Activated CD4-positive, alpha-beta T cell treated with anti-CD3 and anti-CD28 coated beads for 36 hours (primary cell): ENCODE measurements at regions not wholly inside any gene's neighbourhood (a gene's known extent, or its start where the extent isn't known, plus 50 kb on each side); places are given as distances from the start of the nearest gene placed in this dataset.

Experiments
- ATAC-seq: fragments of 200-7000 bp; cut with Tn5 transposase; one replicate; pipeline ENCODE4 v1.10.0; 2021; ENCODE audit warnings: mild to moderate bottlenecking, moderate library complexity
- CTCF ChIA-PET: fragments of 350-600 bp; sonication (Branson Sonifier 250); formaldehyde crosslinking; loops from one replicate; lab custom pipeline; 2021; ENCODE audit warnings: antibody characterized with exemption; lab: Charles Lee
- POLR2A ChIA-PET: fragments of 350-600 bp; sonication (Branson Sonifier 250); formaldehyde crosslinking; loops from one replicate; lab custom pipeline; 2021; ENCODE audit warnings: antibody characterized with exemption, inconsistent platforms; lab: Charles Lee
- DNase-seq: peaks from one replicate; pipeline ENCODE4 v3.0.0-alpha.2; 2020
- H3K27ac Mint-ChIP-seq: one replicate; pipeline ENCODE4 v1.8.0; 2021; ENCODE audit warnings: mixed read lengths
- H3K27me3 Mint-ChIP-seq: one replicate; pipeline ENCODE4 v1.8.0; 2021; ENCODE audit warnings: mixed read lengths
- H3K36me3 Mint-ChIP-seq: one replicate; pipeline ENCODE4 v1.8.0; 2021; ENCODE audit warnings: low read depth, mixed read lengths
- H3K4me1 Mint-ChIP-seq: one replicate; pipeline ENCODE4 v1.8.0; 2021; ENCODE audit warnings: mixed read lengths
- H3K4me3 Mint-ChIP-seq: one replicate; pipeline ENCODE4 v1.8.0; 2021; ENCODE audit warnings: mild to moderate bottlenecking, moderate library complexity, mixed read lengths
- H3K9me3 Mint-ChIP-seq: one replicate; pipeline ENCODE4 v1.8.0; 2021; ENCODE audit warnings: low read depth, mixed read lengths
- intact Hi-C, 2 experiments: fragments of 100-400 bp; cut with DNase I in 1 of 2; cut with micrococcal nuclease in 1 of 2; formaldehyde crosslinking; loops; one replicate each; pipeline versions ENCODE4 v1.14.2 to v1.15.1; 2022 to 2024; cut with DNase I, micrococcal nuclease

GRCh38 chr11:112718483-112718882 lies 242.7 kb upstream of the NCAM1 start:
- POLR2A ChIA-PET: no interaction called here
- H3K36me3 Mint-ChIP-seq: no peaks in the 10 kb centered on the region
- ATAC-seq (no peak), DNase-seq (no peak)
- intact Hi-C loops: loop anchor here in 1 of 2 experiments (10.0 kb wide), 1 partner anchor 56 kb away; no protein-coding TSS in a partner anchor
- H3K27me3 Mint-ChIP-seq: peaks cover 26% of the 10 kb centered on the region
- H3K4me3 Mint-ChIP-seq: no peak overlapping the region
- no peaks in the 10 kb centered on the region for H3K4me1 Mint-ChIP-seq
- CTCF ChIA-PET: no interaction called here
- no peaks in the 10 kb centered on the region for H3K9me3 Mint-ChIP-seq
- no peak overlapping the region for H3K27ac Mint-ChIP-seq

DNA sequence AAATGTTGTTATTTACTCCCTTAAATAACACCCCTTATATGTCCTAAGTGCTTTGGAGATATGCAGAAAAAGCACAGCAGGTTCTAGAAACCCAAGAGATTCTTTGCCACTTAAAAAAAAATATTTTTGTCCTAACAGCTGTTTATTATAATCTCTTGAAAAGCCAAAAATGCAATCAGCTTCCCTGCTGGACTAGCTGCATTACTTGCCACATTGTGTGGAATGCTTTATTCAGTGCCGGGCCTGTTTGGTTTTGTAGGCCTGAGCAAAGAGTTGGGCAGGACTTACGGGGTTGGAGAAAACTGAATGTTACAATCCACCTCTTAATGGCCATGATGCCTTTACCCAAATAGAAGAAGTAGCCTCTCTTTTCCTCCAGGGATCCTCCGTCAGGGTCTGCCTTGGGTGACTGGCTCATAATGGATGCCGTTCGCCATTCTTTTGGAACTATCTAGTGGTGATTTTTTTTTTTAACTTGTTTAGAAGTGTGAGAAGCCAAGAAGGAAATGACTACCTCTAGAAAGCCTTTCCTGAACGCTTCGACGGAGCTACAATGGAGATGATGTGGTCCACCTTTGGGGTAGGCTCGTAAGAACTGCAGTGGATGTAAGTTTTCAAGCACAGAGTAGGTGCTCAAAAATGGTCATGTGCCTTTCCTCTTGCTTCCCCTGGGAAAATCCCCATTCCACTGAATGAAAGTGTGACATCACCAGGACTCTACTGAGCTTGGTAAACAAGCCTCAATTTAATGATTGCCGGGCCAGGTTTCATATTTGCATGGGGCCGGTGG lies 241.3 kb upstream of the NCAM1 start:
- Mint-ChIP-seq H3K27me3 (peaks cover 19% of the 10 kb centered on the region), H3K4me3 (no peak overlapping the region), H3K4me1 (no peaks in the 10 kb centered on the region), H3K27ac (no peak overlapping the region), H3K36me3 (no peaks in the 10 kb centered on the region), H3K9me3 (no peaks in the 10 kb centered on the region)
- ATAC-seq (no peak), DNase-seq (no peak)
- ChIA-PET CTCF (interaction anchor here (0.6 kb wide), 2 partner anchors 24 to 474 kb away, joined by 3 to 4 read pairs; no protein-coding TSS in a partner anchor), POLR2A (no interaction called here)
- intact Hi-C loops: loop anchor here in 1 of 2 experiments (10.0 kb wide), 1 partner anchor 55 kb away; no protein-coding TSS in a partner anchor

DNA sequence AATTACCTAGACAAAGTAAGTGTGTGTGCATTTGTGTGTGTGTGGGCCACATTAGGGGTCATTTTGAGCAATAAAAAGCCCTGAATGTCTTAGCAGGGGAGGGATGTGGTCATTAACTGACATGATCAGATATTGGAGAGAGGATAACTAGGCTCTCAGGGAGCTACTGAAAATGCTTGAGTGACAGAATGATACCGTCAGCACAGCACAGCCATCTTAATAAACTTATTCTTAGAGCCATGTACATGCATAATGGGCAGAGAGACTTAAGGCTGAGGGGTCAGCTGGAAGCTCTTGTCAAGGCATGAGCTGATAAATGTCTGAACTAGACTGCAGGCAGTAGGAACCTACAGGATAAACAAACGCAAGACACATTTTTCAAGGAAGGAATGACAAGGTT lies 239.1 kb upstream of the NCAM1 start:
- no peak for ATAC-seq
- ChIA-PET POLR2A (no interaction called here), CTCF (interaction anchor here (0.5 to 0.6 kb wide), 2 partner anchors 8 to 653 kb away, joined by 3 read pairs; no protein-coding TSS in a partner anchor)
- Mint-ChIP-seq H3K9me3 (no peaks in the 10 kb centered on the region), H3K4me1 (no peaks in the 10 kb centered on the region), H3K36me3 (no peaks in the 10 kb centered on the region), H3K27me3 (peaks cover 23% of the 10 kb centered on the region), H3K4me3 (no peak overlapping the region), H3K27ac (no peak overlapping the region)
- intact Hi-C loops: no loop called here
- no peak for DNase-seq

GRCh38 chr11:112722876-112723275 lies 238.3 kb upstream of the NCAM1 start:
- Mint-ChIP-seq H3K27me3 (peaks cover 23% of the 10 kb centered on the region), H3K4me1 (no peaks in the 10 kb centered on the region), H3K4me3 (no peak overlapping the region), H3K36me3 (no peaks in the 10 kb centered on the region), H3K27ac (no peak overlapping the region), H3K9me3 (no peaks in the 10 kb centered on the region)
- ChIA-PET CTCF (no interaction called here), POLR2A (no interaction called here)
- DNase-seq (no peak), ATAC-seq (no peak)
- intact Hi-C loops: no loop called here

DNA sequence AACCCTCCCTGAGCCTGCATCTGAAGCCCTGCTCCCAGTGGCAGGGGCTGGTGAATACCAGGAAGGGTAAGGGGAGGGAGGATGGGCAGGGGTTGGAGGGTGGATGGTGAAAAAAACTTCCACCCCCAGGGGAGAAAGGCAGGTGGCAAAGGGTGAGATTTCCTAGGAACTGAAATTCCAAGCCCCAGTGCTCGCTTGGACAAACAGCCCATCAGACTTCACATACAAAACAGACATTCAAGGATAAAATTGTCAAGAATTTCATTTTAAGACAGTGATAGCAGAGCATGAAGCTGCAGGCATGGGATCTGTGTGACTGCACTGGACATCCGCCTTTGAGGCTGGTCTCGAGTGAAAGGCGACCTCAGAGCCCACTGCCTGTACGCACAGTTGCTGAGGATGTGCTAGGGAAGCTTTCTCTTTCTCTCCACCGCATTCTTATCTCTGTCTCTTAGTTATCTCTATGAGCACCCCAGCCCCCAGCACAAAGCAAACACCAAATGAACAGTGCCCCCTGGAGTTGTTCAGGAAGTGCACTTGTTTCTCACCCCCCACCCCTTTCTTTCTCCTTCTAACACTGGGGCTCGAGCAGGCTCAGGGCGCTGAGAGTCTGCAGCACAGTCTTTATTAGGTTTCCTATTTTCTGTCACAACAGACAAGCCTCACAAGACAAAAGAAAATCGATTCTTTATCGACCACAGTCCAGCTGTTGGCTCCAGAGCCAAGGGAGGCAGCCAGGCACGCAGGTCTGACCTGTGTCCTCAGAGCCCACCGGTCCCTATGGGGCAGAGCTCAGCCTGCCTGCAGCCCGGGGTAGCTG lies 237.3 kb upstream of the NCAM1 start:
- DNase-seq (no peak), ATAC-seq (no peak)
- Mint-ChIP-seq H3K4me3 (no peak overlapping the region), H3K27me3 (peaks cover 21% of the 10 kb centered on the region), H3K9me3 (no peaks in the 10 kb centered on the region), H3K36me3 (no peaks in the 10 kb centered on the region), H3K4me1 (no peaks in the 10 kb centered on the region), H3K27ac (no peak overlapping the region)
- POLR2A ChIA-PET: no interaction called here
- intact Hi-C loops: no loop called here
- CTCF ChIA-PET: no interaction called here

- Mint-ChIP-seq H3K4me1 (no peaks in the 10 kb centered on the region), H3K27ac (no peak overlapping the region), H3K36me3 (no peaks in the 10 kb centered on the region), H3K9me3 (no peaks in the 10 kb centered on the region), H3K27me3 (peaks cover 21% of the 10 kb centered on the region), H3K4me3 (no peak overlapping the region)
- ChIA-PET POLR2A (no interaction called here), CTCF (no interaction called here)
- intact Hi-C loops: no loop called here
- no peak for DNase-seq
- ATAC-seq: no peak
Measured at GRCh38 chr11:112724496-112724790, 236.8 kb upstream of the NCAM1 start.

- no peak for DNase-seq
- no peak for ATAC-seq
- ChIA-PET CTCF (no interaction called here), POLR2A (no interaction called here)
- Mint-ChIP-seq H3K4me3 (no peak overlapping the region), H3K36me3 (no peaks in the 10 kb centered on the region), H3K9me3 (no peaks in the 10 kb centered on the region), H3K27me3 (peaks cover 16% of the 10 kb centered on the region), H3K27ac (no peak overlapping the region), H3K4me1 (no peaks in the 10 kb centered on the region)
- intact Hi-C loops: no loop called here
Measured at GRCh38 chr11:112725636-112726035, 235.6 kb upstream of the NCAM1 start.

DNA sequence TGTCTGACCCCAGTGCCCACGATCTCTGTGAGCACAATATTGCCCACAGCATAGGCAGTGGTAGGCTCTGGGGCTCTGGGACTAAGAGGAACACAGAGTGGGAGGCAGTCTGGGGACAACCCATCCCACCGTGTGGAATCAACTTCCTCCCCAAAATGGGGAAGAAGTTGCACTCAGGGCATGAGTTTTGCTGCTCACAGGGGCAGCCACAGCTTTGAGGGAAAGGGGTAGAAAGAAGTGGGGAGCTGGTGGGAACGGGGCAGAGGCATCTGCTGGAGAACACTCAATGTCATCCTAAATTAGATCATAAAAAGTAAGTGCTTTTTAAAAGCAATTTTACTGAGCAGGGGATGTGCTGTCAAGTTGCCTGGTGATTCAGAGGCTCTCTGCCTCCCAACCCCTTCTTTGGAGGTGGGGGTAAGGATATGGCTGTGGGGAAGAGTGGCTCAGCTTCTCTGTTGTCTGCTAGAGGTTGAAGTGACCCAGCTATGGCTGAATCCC lies 233.8 kb upstream of the NCAM1 start:
- H3K27ac Mint-ChIP-seq: no peak overlapping the region
- intact Hi-C loops: no loop called here
- DNase-seq (no peak), ATAC-seq (no peak)
- H3K27me3 Mint-ChIP-seq: peaks cover 11% of the 10 kb centered on the region
- ChIA-PET CTCF (interaction anchor here (0.7 kb wide), 1 partner anchor 38 kb away, joined by 4 read pairs; no protein-coding TSS in a partner anchor), POLR2A (no interaction called here)
- H3K9me3 Mint-ChIP-seq: no peaks in the 10 kb centered on the region
- no peak overlapping the region for H3K4me3 Mint-ChIP-seq
- H3K36me3 Mint-ChIP-seq: no peaks in the 10 kb centered on the region
- H3K4me1 Mint-ChIP-seq: no peaks in the 10 kb centered on the region

GRCh38 chr11:112728288-112728687 lies 232.9 kb upstream of the NCAM1 start:
- no peaks in the 10 kb centered on the region for H3K36me3 Mint-ChIP-seq
- POLR2A ChIA-PET: no interaction called here

GRCh38 chr11:112728716-112729115 lies 232.5 kb upstream of the NCAM1 start:
- ChIA-PET POLR2A (no interaction called here), CTCF (no interaction called here)
- H3K36me3 Mint-ChIP-seq: no peaks in the 10 kb centered on the region
- no peaks in the 10 kb centered on the region for H3K4me1 Mint-ChIP-seq
- H3K4me3 Mint-ChIP-seq: no peak overlapping the region
- intact Hi-C loops: no loop called here
- no peaks in the 10 kb centered on the region for H3K9me3 Mint-ChIP-seq
- no peak for ATAC-seq
- no peak overlapping the region for H3K27ac Mint-ChIP-seq
- DNase-seq: no peak
- peaks cover 6% of the 10 kb centered on the region for H3K27me3 Mint-ChIP-seq

More at GRCh38 chr11:112728288-112728687, 232.9 kb upstream of the NCAM1 start:
- no peak overlapping the region for H3K27ac Mint-ChIP-seq
- ATAC-seq (no peak), DNase-seq (no peak)
- H3K4me1 Mint-ChIP-seq: no peaks in the 10 kb centered on the region
- H3K27me3 Mint-ChIP-seq: peaks cover 6% of the 10 kb centered on the region
- intact Hi-C loops: no loop called here
- no peak overlapping the region for H3K4me3 Mint-ChIP-seq
- no peaks in the 10 kb centered on the region for H3K9me3 Mint-ChIP-seq
- CTCF ChIA-PET: no interaction called here

GRCh38 chr11:112730591-112730990 lies 230.6 kb upstream of the NCAM1 start:
- ATAC-seq (no peak), DNase-seq (no peak)
- intact Hi-C loops: no loop called here
- CTCF ChIA-PET: no interaction called here
- no peak overlapping the region for H3K27ac Mint-ChIP-seq
- no peaks in the 10 kb centered on the region for H3K36me3 Mint-ChIP-seq
- no peaks in the 10 kb centered on the region for H3K9me3 Mint-ChIP-seq
- no peaks in the 10 kb centered on the region for H3K4me1 Mint-ChIP-seq
- H3K27me3 Mint-ChIP-seq: peaks cover under 1% of the 10 kb centered on the region
- POLR2A ChIA-PET: no interaction called here
- H3K4me3 Mint-ChIP-seq: no peak overlapping the region

GRCh38 chr11:112731538-112731937 lies 229.7 kb upstream of the NCAM1 start:
- Mint-ChIP-seq H3K36me3 (no peaks in the 10 kb centered on the region), H3K27ac (no peak overlapping the region), H3K4me3 (no peak overlapping the region), H3K4me1 (no peaks in the 10 kb centered on the region), H3K9me3 (no peaks in the 10 kb centered on the region), H3K27me3 (no peaks in the 10 kb centered on the region)
- ChIA-PET POLR2A (no interaction called here), CTCF (no interaction called here)
- no peak for DNase-seq
- ATAC-seq: no peak
- intact Hi-C loops: no loop called here
